Central memory CD4-positive, alpha-beta T cell (primary cell): ENCODE measurements at regions not wholly inside any gene's neighbourhood (a gene's known extent, or its start where the extent isn't known, plus 50 kb on each side); places are given as distances from the start of the nearest gene placed in this dataset.

Source experiments
- DNase-seq: peaks from one replicate; pipeline ENCODE4 v3.0.0; 2022

DNA sequence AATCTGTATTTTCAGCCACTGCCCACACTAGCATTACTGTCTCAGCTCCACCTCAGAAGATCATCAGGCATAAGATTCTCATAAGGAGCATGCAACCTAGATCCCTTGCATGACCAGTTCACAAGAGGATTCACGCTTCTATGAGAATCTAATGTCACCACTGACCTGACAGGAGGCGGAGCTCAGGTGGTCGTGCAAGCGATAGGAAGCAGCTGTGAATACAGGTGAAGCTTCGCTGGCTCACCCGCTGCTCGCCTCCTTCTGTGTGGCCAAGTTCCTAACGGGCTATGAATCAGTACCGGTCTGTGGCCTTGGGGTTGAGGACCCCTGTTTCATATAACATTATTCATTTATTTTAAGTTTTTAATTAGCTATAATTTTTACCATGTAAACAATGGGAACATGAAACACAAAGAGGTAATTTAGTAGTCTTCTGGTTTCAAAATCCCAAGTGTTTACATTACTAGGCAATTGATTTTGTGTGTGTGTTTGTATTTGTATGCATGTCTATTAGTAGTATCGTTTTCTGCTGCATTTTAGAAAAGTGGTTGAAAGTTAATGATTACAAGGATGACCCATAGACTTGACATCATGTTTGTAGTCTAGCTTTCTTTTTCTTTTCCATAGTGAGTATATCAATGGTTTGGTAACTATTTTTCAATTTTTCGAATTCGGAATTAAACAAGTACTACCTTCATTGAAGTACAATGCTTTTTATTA lies 159.4 kb downstream of the TENT4A start:
- no peak for DNase-seq

GRCh38 chr5:6873359-6873758 lies 160.1 kb downstream of the TENT4A start:
- DNase-seq: no peak

DNA sequence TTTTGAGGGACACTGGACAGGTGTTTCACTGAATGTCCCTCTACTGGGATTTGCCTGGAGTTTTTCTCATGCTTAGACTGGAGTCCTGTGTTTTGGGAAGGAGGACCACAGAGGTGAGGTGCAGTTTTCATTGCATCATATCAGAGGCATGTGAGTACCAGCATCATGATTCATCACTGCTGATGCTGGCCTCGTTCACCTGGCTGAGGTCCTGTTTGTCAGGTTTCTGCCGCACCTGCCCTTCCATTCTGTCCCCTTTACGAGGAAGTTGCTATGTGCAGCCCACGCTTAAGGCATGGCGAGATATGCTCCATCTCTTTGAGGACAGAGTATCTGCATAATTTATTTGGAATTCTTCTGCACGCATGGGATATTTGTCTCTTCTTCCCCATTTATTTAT lies 162.1 kb downstream of the TENT4A start:
- no peak for DNase-seq

- no peak for DNase-seq
Measured at GRCh38 chr5:6877986-6878828, 165.0 kb downstream of the TENT4A start.

DNA sequence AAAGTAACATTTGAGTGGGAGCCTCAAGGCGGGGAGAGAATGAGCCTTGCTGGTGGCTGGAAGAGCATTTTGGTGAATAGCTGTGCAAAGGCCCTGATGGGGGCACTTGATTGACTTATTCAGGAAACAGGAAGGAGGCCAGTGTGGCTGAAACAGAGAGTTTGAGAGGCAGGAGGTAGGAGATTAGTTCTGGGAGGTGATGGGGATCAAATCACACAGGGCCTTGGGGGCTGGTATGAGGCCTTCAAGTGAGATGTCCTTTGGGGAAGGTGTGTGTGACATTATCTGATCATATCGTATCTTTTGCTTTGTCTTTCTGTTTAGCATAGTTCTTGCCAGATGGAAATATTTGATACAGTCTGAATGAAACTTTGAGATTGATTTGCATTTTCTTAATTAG lies 172.3 kb downstream of the TENT4A start:
- no peak for DNase-seq

DNA sequence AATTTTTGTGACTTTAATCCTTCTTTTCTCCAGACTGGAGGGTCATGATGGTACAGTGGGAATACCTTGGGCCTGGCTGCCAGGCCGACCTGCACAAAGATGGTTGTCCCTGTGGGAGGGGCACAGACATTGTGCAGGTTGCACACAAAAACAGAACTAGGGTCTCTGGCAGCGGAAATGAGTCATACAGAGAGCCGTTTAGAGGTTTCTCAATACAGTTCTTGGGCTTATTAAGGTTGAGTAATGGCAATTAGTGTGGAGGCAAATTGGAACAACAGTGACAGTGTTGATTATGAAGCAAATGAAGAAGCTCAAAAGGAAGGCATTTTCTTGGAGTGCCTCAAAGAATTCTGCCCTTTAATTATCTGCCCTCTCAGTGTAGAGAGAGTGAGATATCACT lies 173.6 kb downstream of the TENT4A start:
- no peak for DNase-seq

- no peak for DNase-seq
Measured at GRCh38 chr5:6889030-6889429, 175.8 kb downstream of the TENT4A start.

GRCh38 chr5:6899221-6899620 lies 186.0 kb downstream of the TENT4A start:
- no peak for DNase-seq

DNA sequence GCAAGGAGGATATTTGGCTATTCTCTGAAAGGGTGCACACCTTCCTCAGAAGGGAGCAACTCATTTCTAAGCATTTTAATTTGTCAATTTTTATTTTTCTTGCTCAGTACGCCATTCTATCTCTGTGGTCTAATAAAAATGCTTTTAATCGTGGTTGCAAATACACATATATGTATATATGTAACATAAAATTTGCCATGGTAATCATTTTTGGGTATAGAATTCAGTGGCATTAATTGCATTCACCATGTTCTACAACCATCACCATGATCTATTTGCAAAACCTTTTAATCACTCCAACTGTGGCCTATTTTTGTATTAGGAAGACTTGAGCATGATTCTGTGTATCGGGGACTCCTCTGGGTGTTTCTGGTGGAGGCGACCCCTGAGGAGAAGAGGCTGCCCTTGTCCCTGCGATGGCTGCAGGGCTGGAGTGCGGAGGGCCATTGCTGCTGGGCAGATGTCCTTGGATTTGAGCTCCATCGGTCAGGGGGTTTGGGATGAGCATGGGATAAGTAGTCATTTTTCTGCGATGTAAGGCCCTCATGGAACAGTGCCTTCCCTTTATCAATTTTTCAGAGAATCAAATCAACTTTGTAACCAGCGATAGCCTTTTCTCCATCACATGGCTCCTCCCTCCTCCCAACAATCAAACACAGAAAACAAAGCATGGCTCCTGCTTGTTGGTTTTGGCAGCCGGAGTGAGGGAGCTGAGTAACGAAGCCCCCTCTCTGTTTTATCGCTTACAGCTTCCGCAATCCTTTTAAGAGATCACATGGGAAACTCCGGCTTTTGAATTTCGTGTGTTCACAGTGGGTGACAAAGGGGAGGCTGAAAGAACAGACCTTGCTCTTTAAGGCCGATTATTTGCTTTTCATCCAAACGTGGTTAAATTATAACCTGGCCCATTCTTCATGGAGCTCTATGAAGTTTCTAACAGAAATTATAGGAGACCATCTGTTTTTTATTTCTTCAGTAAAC lies 187.3 kb downstream of the TENT4A start:
- no peak for DNase-seq

- no peak for DNase-seq
Measured at GRCh38 chr5:6902094-6902493, 188.9 kb downstream of the TENT4A start.

DNA sequence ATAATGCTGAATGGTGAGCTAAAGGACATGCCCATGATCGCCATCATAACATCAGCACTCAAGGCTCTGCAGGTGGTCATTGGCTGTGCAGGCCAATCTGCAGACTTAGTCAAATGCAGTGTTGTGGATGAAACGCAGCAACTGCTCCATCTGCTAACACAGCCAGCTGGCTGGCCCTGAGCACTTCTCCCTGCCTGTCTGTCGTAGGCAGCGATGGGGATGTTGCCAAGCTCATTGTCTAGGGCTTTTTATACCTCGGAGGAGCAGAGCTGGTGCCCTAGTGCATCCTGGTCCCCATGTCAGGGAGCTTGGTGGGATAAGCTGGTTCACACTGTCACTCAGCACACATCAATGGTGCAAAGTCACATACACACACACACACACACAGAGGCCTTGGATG lies 189.4 kb downstream of the TENT4A start:
- no peak for DNase-seq

DNA sequence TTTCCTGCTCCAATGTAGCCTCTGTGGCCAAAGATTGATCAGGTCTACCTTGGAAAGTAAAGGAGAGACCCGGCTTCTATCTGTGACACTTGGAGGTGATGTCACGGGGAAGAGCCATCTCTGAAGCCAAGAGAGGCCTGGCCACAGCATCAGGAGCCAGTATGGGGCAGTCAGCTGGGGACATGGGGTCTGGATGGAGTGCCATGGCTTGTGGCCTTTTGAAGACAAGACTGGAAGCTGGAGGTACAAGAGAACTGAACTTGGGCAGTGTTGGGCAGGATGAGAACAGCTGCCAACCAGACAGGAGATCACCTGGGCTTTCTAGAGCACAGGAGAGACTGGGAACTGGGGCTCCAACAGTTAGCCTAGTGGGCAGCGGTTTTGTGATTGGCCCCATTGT lies 190.7 kb downstream of the TENT4A start:
- DNase-seq: no peak

DNA sequence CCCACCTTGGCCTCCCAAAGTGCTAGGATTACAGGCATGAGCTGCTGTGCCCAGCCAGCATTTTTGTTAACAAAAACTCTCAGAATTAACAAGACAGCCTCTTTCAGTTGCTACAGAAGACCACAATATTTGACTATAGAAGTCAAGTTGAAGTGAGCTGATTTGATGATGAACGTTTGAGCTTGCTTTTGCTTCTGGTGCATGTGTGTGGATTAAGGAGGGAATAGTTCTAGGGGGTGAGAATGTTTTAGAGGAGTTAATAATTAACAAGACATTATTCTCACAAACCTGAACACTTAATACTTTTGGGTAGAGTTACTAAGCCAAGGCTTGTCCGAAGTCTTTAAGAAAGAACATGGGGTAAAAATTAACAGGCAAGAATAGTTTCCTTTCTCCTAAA lies 191.6 kb downstream of the TENT4A start:
- no peak for DNase-seq

- DNase-seq: no peak
Measured at GRCh38 chr5:6905423-6905822, 192.2 kb downstream of the TENT4A start.

GRCh38 chr5:6905883-6906282 lies 192.7 kb downstream of the TENT4A start:
- no peak for DNase-seq

DNA sequence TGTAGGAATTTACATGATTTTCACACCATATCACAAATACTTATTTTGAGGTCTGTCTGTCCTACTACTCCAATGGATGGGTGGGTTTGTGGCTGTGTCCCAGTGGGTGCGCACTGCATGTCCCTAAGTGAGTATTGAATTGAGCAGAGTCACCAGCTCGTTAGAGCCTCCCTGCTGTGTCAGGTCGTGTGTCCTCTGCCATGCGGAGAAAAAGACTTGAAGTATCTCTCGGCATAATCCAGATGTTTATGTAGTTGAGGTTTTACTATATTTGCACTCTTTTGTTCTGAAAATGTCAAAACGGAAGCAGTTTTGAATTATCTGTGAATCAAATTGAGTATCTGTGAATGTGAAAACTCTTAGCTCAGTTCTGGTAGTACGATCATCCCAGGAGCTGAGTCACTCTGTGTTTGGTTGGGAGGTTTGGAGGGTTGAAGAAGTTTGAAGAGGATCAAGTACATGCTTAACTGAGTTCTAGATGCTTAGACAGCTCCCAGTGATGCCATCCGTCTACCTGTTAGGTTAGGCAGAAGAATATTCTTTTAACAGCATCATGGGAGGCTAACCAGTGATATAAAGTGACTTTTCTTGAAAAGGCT lies 194.2 kb downstream of the TENT4A start:
- no peak for DNase-seq

DNA sequence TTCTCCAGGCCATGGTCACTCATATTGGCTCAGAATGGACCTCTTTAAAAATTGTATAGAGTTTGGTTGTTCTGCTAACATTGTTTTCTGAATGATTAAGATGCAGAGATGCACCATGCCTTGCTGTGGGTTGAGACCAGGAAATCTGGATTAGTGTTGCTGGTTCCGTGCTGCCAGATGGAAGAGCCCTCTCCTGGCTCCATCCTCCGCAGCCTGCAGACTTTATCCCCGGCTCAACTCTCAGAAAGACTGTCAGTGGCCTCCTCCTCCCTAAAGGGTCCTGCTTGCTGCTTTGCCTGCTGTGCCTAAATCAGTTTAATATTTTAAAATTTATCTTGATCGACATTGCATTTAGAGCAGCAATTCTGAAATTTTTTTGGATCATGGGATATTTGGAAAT lies 196.7 kb downstream of the TENT4A start:
- DNase-seq: no peak

- no peak for DNase-seq
Measured at GRCh38 chr5:6910950-6911349, 197.7 kb downstream of the TENT4A start.

DNA sequence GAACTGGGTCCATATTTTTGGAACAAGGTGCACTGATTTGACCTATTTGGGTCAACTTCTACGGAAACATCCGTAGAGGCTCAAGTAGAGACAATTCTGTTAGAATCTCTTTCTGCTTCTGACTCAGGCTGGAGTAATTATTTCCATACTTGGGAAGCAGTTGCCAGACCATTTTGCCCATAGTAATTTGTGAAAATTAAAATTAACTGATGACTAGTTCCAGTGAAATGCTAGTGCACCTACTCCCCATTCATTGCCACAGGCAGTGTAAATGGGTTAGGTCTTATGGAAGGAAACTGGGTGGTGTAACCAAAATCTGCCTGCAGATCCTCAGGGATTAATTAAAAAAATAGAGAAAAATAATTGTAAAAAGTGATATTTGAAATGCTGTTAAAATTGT lies 201.1 kb downstream of the TENT4A start:
- no peak for DNase-seq

GRCh38 chr5:6915574-6915973 lies 202.3 kb downstream of the TENT4A start:
- no peak for DNase-seq

DNA sequence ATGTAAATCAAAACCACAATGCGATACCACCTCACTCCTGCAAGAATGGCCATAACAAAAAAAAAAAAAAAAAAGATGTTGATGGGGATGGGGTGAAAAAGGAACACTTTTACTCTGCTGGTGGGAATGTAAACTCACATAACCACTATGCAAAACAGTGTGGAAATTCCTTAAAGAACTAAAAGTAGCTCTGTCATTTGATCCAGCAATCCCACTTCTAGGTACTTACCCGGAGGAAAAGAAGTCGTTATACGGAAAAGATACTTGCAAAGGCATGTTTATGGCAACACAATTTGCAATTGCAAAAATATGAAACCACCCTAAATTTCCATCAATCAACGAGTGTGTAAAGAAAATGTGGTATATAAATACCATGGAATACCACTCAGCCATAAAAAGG lies 205.0 kb downstream of the TENT4A start:
- DNase-seq: no peak

GRCh38 chr5:6920628-6921256 lies 207.5 kb downstream of the TENT4A start:
- no peak for DNase-seq
